SU-DHL-6 (cell line): ENCODE measurements at regions not wholly inside any gene's neighbourhood (a gene's known extent, or its start where the extent isn't known, plus 50 kb on each side); places are given as distances from the start of the nearest gene placed in this dataset.

ENCODE experiments used
- H2AFZ ChIP-seq: fragments of 200-600 bp; sonication (generic); 2 replicates; pipeline ENCODE4 v1.6.1; 2014; ENCODE audit warnings: low read depth, mild to moderate bottlenecking, moderate library complexity, mixed read lengths, antibody characterized with exemption, low read length; ENCODE audit not compliant: severe bottlenecking
- H3F3A ChIP-seq: fragments of 200-600 bp; shearing (Covaris generic); 2 replicates; pipeline ENCODE4 v1.6.0; 2016; ENCODE audit warnings: antibody characterized with exemption, mild to moderate bottlenecking; ENCODE audit not compliant: insufficient read depth
- H3K27ac ChIP-seq: fragments of 200-600 bp; sonication (generic); 2 replicates; pipeline ENCODE4 v1.5.1; 2016; ENCODE audit warnings: low read depth, mild to moderate bottlenecking, low read length, moderate library complexity, mixed read lengths
- H3K27me3 ChIP-seq: fragments of 200-600 bp; sonication (generic), shearing (Covaris generic); 2 replicates; pipeline ENCODE4 v1.6.0; 2014; ENCODE audit warnings: mild to moderate bottlenecking, low read length
- H3K36me3 ChIP-seq: fragments of 200-600 bp; sonication (generic); 2 replicates; pipeline ENCODE4 v1.6.1; 2014; ENCODE audit warnings: mild to moderate bottlenecking, low read length, mixed read lengths
- H3K4me2 ChIP-seq: fragments of 300-600, 200-600 bp; shearing (Covaris generic), sonication (generic); 2 replicates; pipeline ENCODE4 v1.6.0; 2014; ENCODE audit warnings: low read length, low read depth, mild to moderate bottlenecking; ENCODE audit not compliant: poor library complexity, severe bottlenecking
- H3K4me3 ChIP-seq: fragments of 200-600 bp; sonication (generic); 2 replicates; pipeline ENCODE4 v1.5.1; 2014; ENCODE audit warnings: antibody characterized with exemption, low read length, mild to moderate bottlenecking, mixed read lengths; ENCODE audit not compliant: insufficient read depth, poor library complexity, severe bottlenecking
- H3K79me2 ChIP-seq: fragments of 200-600 bp; sonication (generic); 2 replicates; pipeline ENCODE4 v1.6.1; 2014; ENCODE audit warnings: mild to moderate bottlenecking, low read length, moderate library complexity; ENCODE audit not compliant: insufficient read depth
- H3K9ac ChIP-seq: fragments of 200-600 bp; sonication (generic); 2 replicates; pipeline ENCODE4 v1.7.0; 2014; ENCODE audit warnings: mild to moderate bottlenecking, low read length
- H3K9me2 ChIP-seq: fragments of 200-600 bp; sonication (generic); replicated peaks from 2 replicates; pipeline ENCODE4 v1.6.1; 2014; ENCODE audit warnings: low read length; ENCODE audit not compliant: insufficient read depth
- H3K9me3 ChIP-seq: fragments of 200-600 bp; sonication (generic); 2 replicates; pipeline ENCODE4 v1.6.1; 2014; ENCODE audit warnings: low read length, mixed read lengths; ENCODE audit not compliant: insufficient read depth
- H4K20me1 ChIP-seq: fragments of 200-600 bp; sonication (generic); 2 replicates; pipeline ENCODE4 v1.6.1; 2014; ENCODE audit warnings: low read depth, mild to moderate bottlenecking, antibody characterized with exemption, low read length, moderate library complexity, mixed read lengths
- CTCF ChIP-seq: fragments of 200-600 bp; sonication (generic); IDR thresholded peaks from one replicate; pipeline ENCODE4 v1.5.1; 2017; ENCODE audit warnings: antibody characterized with exemption, mild to moderate bottlenecking, low read length, moderate library complexity; ENCODE audit not compliant: insufficient read depth, poor library complexity, severe bottlenecking
- EZH2phosphoT487 ChIP-seq: fragments of 200-600 bp; sonication (generic), shearing (Covaris generic); conservative IDR thresholded peaks from 2 replicates; pipeline ENCODE4 v1.6.1; 2018; ENCODE audit warnings: mild to moderate bottlenecking, antibody characterized with exemption, low read length, moderate library complexity, mixed read lengths

GRCh38 chr2:100675855-100676254 is 113.1 kb downstream of the PDCL3 start:
- Histone ChIP-seq H3F3A (no peaks in the 10 kb centered on the region), H3K36me3 (no peaks in the 10 kb centered on the region), H3K27me3 (no peaks in the 10 kb centered on the region), H3K4me2 (no peak overlapping the region), H3K4me3 (no peak overlapping the region), H3K79me2 (no peaks in the 10 kb centered on the region), H3K9me3 (no peaks in the 10 kb centered on the region), H4K20me1 (no peaks in the 10 kb centered on the region), H3K9ac (no peak overlapping the region), H3K27ac (no peak overlapping the region), H2AFZ (no peak overlapping the region), H3K9me2 (no peaks in the 10 kb centered on the region)
- TF ChIP-seq EZH2phosphoT487, result no peak
- TF ChIP-seq CTCF, result no peak

GRCh38 chr2:100676346-100676745 is 113.6 kb downstream of the PDCL3 start:
- Histone ChIP-seq H3K9ac (no peak overlapping the region), H3K36me3 (no peaks in the 10 kb centered on the region), H3K79me2 (no peaks in the 10 kb centered on the region), H4K20me1 (no peaks in the 10 kb centered on the region), H3K4me2 (no peak overlapping the region), H3K27ac (no peak overlapping the region), H3K4me3 (no peak overlapping the region), H3K9me2 (no peaks in the 10 kb centered on the region), H2AFZ (no peak overlapping the region), H3K27me3 (no peaks in the 10 kb centered on the region), H3K9me3 (no peaks in the 10 kb centered on the region), H3F3A (no peaks in the 10 kb centered on the region)
- TF ChIP-seq CTCF (no peak), EZH2phosphoT487 (no peak)

GRCh38 chr2:100677611-100678185 is 114.9 kb downstream of the PDCL3 start:
- no peak overlapping the region for H3K27ac ChIP-seq
- H3K9ac ChIP-seq, result no peak overlapping the region
- H3K36me3 ChIP-seq, result no peaks in the 10 kb centered on the region
- no peaks in the 10 kb centered on the region for H3F3A ChIP-seq
- no peak for TF ChIP-seq EZH2phosphoT487
- TF ChIP-seq CTCF, result no peak
- no peaks in the 10 kb centered on the region for H3K9me2 ChIP-seq
- no peaks in the 10 kb centered on the region for H3K79me2 ChIP-seq
- H3K27me3 ChIP-seq, result no peaks in the 10 kb centered on the region
- H3K4me3 ChIP-seq, result no peak overlapping the region
- no peaks in the 10 kb centered on the region for H4K20me1 ChIP-seq
- no peaks in the 10 kb centered on the region for H3K9me3 ChIP-seq
- H3K4me2 ChIP-seq, result no peak overlapping the region
- H2AFZ ChIP-seq, result no peak overlapping the region

GRCh38 chr2:100679211-100679610 is 116.4 kb downstream of the PDCL3 start:
- Histone ChIP-seq H3K4me2 (no peak overlapping the region), H3K36me3 (no peaks in the 10 kb centered on the region), H3K4me3 (no peak overlapping the region), H3K79me2 (no peaks in the 10 kb centered on the region), H3F3A (no peaks in the 10 kb centered on the region), H3K9me3 (no peaks in the 10 kb centered on the region), H3K27ac (no peak overlapping the region), H3K27me3 (no peaks in the 10 kb centered on the region), H4K20me1 (no peaks in the 10 kb centered on the region), H3K9me2 (no peaks in the 10 kb centered on the region), H3K9ac (no peak overlapping the region), H2AFZ (no peak overlapping the region)
- TF ChIP-seq CTCF (no peak), EZH2phosphoT487 (no peak)
